HEK293 (cell line): ENCODE measurements at regions not wholly inside any gene's neighbourhood (a gene's known extent, or its start where the extent isn't known, plus 50 kb on each side); places are given as distances from the start of the nearest gene placed in this dataset.

Source experiments
- CTCF ChIP-seq: fragments of 450-650 bp; formaldehyde crosslinking; IDR thresholded peaks from 2 replicates; pipeline ENCODE4 v1.5.1; 2016; ENCODE audit warnings: missing biosample characterization, missing genetic modification characterization
- ELK4 ChIP-seq: IDR thresholded peaks from 2 replicates; pipeline ENCODE4 v1.6.1; 2011; ENCODE audit warnings: mild to moderate bottlenecking, low read depth, low read length, borderline replicate concordance
- GLI4 ChIP-seq: fragments of 450-650 bp; formaldehyde crosslinking; IDR thresholded peaks from 2 replicates; pipeline ENCODE4 v1.5.1; 2016; ENCODE audit warnings: missing biosample characterization, missing genetic modification characterization
- RBAK ChIP-seq: fragments of 450-650 bp; formaldehyde crosslinking; IDR thresholded peaks from 2 replicates; pipeline ENCODE4 v1.5.1; 2016; ENCODE audit warnings: missing biosample characterization, missing genetic modification characterization
- REPIN1 ChIP-seq: fragments of 450-650 bp; formaldehyde crosslinking; IDR thresholded peaks from 2 replicates; pipeline ENCODE4 v1.5.1; 2017; ENCODE audit warnings: missing biosample characterization, missing genetic modification characterization, low read depth
- SALL2 ChIP-seq: fragments of 450-650 bp; formaldehyde crosslinking; IDR thresholded peaks from 2 replicates; pipeline ENCODE4 v1.5.0; 2017; ENCODE audit warnings: missing biosample characterization, mild to moderate bottlenecking, missing genetic modification characterization, borderline replicate concordance
- ZBTB21 ChIP-seq: fragments of 450-650 bp; formaldehyde crosslinking; IDR thresholded peaks from 2 replicates; pipeline ENCODE4 v1.5.1; 2017; ENCODE audit warnings: missing biosample characterization, missing genetic modification characterization
- ZBTB26 ChIP-seq: fragments of 450-650 bp; formaldehyde crosslinking; optimal IDR thresholded peaks from 2 replicates; pipeline ENCODE3; 2016; ENCODE audit warnings: missing biosample characterization, mild to moderate bottlenecking, missing genetic modification characterization
- ZNF248 ChIP-seq: fragments of 450-650 bp; formaldehyde crosslinking; IDR thresholded peaks from 2 replicates; pipeline ENCODE4 v1.5.1; 2017; ENCODE audit warnings: missing biosample characterization, missing genetic modification characterization
- ZNF324 ChIP-seq: fragments of 450-650 bp; formaldehyde crosslinking; IDR thresholded peaks from 2 replicates; pipeline ENCODE4 v1.5.1; 2016; ENCODE audit warnings: missing biosample characterization, missing genetic modification characterization
- ZNF513 ChIP-seq: fragments of 450-650 bp; IDR thresholded peaks from 2 replicates; pipeline ENCODE4 v1.5.1; 2018; ENCODE audit warnings: missing biosample characterization, missing genetic modification characterization
- ZNF544 ChIP-seq: fragments of 450-650 bp; formaldehyde crosslinking; IDR thresholded peaks from 2 replicates; pipeline ENCODE4 v1.5.0; 2017; ENCODE audit warnings: missing biosample characterization, missing genetic modification characterization
- ZNF624 ChIP-seq: fragments of 450-650 bp; formaldehyde crosslinking; IDR thresholded peaks from 2 replicates; pipeline ENCODE4 v1.5.1; 2017; ENCODE audit warnings: missing biosample characterization, missing genetic modification characterization
- ZNF791 ChIP-seq: fragments of 450-650 bp; formaldehyde crosslinking; IDR thresholded peaks from 2 replicates; pipeline ENCODE4 v1.5.1; 2016; ENCODE audit warnings: missing biosample characterization, missing genetic modification characterization

GRCh38 chr9:38255599-38255998, 136.9 kb upstream of the ALDH1B1 start:
- no peak for TF ChIP-seq ZBTB26
- TF ChIP-seq ZNF544 (tag by site-specific recombination), result no peak
- no peak for TF ChIP-seq ZNF791 (tag by site-specific recombination)
- no peak for TF ChIP-seq ZNF324 (tag by site-specific recombination)
- no peak for TF ChIP-seq ZBTB21
- TF ChIP-seq CTCF (tag by site-specific recombination), result no peak
- no peak for TF ChIP-seq REPIN1 (tag by site-specific recombination)
- TF ChIP-seq SALL2 (tag by site-specific recombination), result no peak
- TF ChIP-seq ZNF248 (tag by site-specific recombination), result no peak
- no peak for TF ChIP-seq RBAK (tag by site-specific recombination)
- TF ChIP-seq ZNF513 (tag by site-specific recombination), result no peak
- no peak for TF ChIP-seq GLI4 (tag by site-specific recombination)
- TF ChIP-seq ELK4, result no peak
- no peak for TF ChIP-seq ZNF624 (tag by site-specific recombination)
